GM06990 (cell line): ENCODE measurements at regions not wholly inside any gene's neighbourhood (a gene's known extent, or its start where the extent isn't known, plus 50 kb on each side); places are given as distances from the start of the nearest gene placed in this dataset.

ENCODE experiments used
- DNase-seq: peaks from one replicate; pipeline ENCODE4 v3.0.0-alpha.2; 2011; ENCODE audit not compliant: insufficient read length; ENCODE audit errors: extremely low read depth
- H3K27me3 ChIP-seq: replicated peaks from 2 replicates; pipeline ENCODE4 v1.6.0; 2011; ENCODE audit warnings: low read length; ENCODE audit not compliant: control insufficient read depth, insufficient read depth
- H3K36me3 ChIP-seq: 2 replicates; pipeline ENCODE4 v1.5.1; 2011; ENCODE audit warnings: low read length; ENCODE audit not compliant: control insufficient read depth, insufficient read depth
- H3K4me3 ChIP-seq: replicated peaks from 2 replicates; pipeline ENCODE4 v1.5.1; 2011; ENCODE audit warnings: low read depth, mild to moderate bottlenecking, control low read depth, low read length
- CTCF ChIP-seq: IDR thresholded peaks from 2 replicates; pipeline ENCODE4 v1.5.1; 2011; ENCODE audit warnings: low read length, control low read depth, mild to moderate bottlenecking, inconsistent platforms; ENCODE audit not compliant: insufficient read depth, poor library complexity, severe bottlenecking

GRCh38 chr11:101401245-101401644 is 182.6 kb downstream of the TRPC6 start:
- no peaks in the 10 kb centered on the region for H3K36me3 ChIP-seq
- DNase-seq = no peak
- no peak overlapping the region for H3K4me3 ChIP-seq
- no peak for TF ChIP-seq CTCF
- no peaks in the 10 kb centered on the region for H3K27me3 ChIP-seq

DNA sequence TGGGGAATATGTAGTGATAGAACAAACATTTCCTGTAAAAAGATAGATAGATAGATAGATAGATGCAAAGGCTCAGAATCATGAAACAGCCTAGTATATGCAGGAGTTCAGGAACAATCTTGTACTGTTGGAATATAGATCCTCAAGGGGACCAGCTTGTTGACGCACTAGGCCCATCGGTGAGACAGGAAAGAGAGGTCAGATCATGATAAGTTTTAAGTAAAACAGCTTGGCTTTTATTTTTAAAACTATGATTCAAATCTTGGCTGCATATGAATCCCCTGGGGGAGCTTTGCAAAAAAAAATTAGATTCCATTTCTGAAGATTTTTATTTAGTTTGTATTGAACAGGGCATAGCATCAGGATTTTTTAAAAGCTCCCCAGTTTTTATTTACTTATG is 185.8 kb downstream of the TRPC6 start:
- no peak for DNase-seq
- no peak for TF ChIP-seq CTCF
- no peaks in the 10 kb centered on the region for H3K27me3 ChIP-seq
- no peak overlapping the region for H3K4me3 ChIP-seq
- no peaks in the 10 kb centered on the region for H3K36me3 ChIP-seq

GRCh38 chr11:101390539-101390938 is 193.3 kb downstream of the TRPC6 start:
- no peak overlapping the region for H3K4me3 ChIP-seq
- DNase-seq = no peak
- H3K27me3 ChIP-seq = no peaks in the 10 kb centered on the region
- TF ChIP-seq CTCF = no peak
- H3K36me3 ChIP-seq = no peaks in the 10 kb centered on the region

DNA sequence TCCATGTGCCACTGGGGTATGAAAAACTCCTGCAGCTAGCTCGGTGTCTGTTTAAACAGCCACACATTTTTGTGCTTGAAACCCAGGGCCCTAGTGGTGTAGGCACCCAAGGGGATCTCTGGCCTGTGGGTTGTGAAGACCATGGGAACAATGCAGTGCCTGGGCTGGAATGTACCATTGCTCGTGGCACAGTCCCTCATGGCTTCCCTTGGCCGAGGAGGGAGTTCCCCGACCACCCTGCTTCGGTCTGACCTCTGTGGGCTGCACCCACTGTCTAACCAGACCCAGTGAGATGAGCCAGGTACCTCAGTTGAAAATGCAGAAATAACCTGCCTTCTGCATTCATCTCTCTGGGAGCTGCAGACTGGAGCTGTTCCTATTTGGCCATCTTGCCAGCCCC is 214.0 kb downstream of the TRPC6 start:
- Histone ChIP-seq H3K4me3 (no peak overlapping the region), H3K36me3 (no peaks in the 10 kb centered on the region), H3K27me3 (no peaks in the 10 kb centered on the region)
- DNase-seq = no peak
- no peak for TF ChIP-seq CTCF

DNA sequence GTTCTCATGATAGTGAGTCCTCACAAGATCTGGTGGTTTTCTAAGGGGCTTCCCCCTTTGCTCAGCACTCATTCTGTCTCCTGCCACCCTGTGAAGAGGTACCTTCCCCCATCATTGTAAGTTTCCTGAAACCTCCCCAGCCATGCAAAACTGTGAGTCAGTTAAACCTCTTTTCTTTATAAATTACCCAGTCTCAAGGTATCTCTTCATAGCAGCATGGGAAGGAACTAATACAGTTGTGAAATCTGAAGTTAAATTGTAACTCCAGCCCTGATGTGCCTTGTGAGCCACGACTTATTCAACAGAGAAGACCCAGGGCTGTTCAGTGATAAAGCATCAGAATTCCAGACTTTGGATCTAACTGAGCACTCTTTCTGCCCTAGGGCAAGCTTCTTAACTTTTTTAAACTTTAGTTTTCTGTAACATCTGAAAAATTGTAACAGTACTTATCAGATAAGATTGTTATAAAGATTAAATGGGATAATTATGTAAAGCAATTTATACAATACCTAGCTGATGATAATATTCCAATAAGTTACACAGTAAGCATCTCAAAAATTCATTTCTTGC is 220.0 kb downstream of the TRPC6 start:
- Histone ChIP-seq H3K27me3 (no peaks in the 10 kb centered on the region), H3K4me3 (no peak overlapping the region), H3K36me3 (no peaks in the 10 kb centered on the region)
- DNase-seq = no peak
- no peak for TF ChIP-seq CTCF

DNA sequence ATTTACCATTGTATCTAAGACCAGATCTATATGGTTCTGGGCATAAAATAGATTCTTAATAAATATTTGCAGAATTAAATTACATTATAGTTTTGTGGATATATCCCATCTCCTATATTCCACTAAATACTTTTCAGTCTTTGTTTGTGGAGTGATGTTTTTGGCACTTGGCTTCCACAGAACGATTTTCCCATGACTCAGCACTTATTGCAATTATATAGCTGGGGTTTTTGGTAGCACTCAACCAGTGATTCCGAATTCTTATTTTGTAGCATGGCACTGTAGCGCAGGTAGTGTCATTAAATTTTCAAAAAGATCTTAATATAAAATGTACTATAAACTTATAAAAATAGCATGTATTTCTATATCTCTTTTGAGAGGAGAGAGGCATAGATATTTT is 221.2 kb downstream of the TRPC6 start:
- Histone ChIP-seq H3K36me3 (no peaks in the 10 kb centered on the region), H3K4me3 (no peak overlapping the region), H3K27me3 (no peaks in the 10 kb centered on the region)
- no peak for DNase-seq
- no peak for TF ChIP-seq CTCF
